A673 (cell line): ENCODE measurements at regions not wholly inside any gene's neighbourhood (a gene's known extent, or its start where the extent isn't known, plus 50 kb on each side); places are given as distances from the start of the nearest gene placed in this dataset.
"Not testable (repeated sequence)": the region's sequence is repeated elsewhere in the genome, so short reads cannot be mapped to it uniquely, and the experiment has no call there.

Experiments used
- CTCF ChIP-seq: fragments of 300-800, 200-600 bp; sonication (generic); conservative IDR thresholded peaks from 2 replicates; pipeline ENCODE4 v1.5.1; 2017; ENCODE audit warnings: low read depth, mild to moderate bottlenecking, antibody characterized with exemption, low read length, moderate library complexity, mixed read lengths
- EZH2 ChIP-seq: fragments of 200-600 bp; sonication (generic); IDR thresholded peaks from 2 replicates; pipeline ENCODE4 v1.6.1; 2017; ENCODE audit warnings: borderline replicate concordance, low read depth, mild to moderate bottlenecking, mixed read lengths, antibody characterized with exemption, low read length; ENCODE audit not compliant: poor library complexity, severe bottlenecking

- not testable (repeated sequence) for TF ChIP-seq CTCF, EZH2
These were observed 448.6 kb upstream of the FSIP2 start for GRCh38 chr2:185290012-185290411.
